ENCODE measurements at regions not wholly inside any gene's neighbourhood (a gene's known extent, or its start where the extent isn't known, plus 50 kb on each side); places are given as distances from the start of the nearest gene placed in this dataset.

DNA sequence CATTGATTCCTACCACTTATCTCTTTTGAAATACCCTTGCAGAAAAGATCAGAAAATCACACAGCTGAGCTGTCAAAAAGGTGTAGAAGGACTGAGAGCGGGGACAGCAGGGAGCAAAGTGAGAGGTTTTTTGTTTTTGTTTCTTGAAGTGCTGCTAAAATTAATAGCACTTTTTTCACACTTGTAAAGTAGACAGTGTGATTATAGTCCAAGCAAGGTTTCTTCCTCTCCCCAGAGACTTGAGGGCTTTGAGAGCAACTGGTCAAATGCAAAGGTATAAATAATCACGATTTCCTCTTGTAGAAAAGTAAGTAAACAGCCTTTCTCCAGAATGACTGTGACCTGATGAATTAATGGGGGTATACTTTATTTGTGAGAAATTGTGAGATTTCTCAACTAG lies 326.9 kb downstream of the ZNF608 start:
- no peak for DNase-seq (ENCODE audit: low read depth)

DNA sequence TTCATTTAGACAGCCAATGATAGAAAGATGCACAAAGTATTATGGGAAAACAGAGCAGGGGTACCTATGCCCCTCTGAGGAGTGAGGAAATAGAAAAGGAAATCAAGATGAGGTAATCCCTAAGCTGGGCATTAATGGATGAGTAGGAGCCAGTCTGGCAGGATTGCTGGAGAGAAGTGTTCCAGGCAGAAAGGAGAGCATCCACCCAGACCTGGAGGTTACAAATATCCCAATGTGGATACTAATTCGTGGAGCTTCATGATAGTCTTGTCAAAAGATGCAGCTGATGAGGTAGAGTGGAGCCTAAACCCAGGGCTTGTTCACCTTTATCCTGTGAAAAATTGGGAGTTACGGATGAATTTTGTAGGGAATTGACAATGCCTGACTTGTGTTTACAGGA lies 328.0 kb downstream of the ZNF608 start:
- DNase-seq (ENCODE audit: low read depth): no peak

DNA sequence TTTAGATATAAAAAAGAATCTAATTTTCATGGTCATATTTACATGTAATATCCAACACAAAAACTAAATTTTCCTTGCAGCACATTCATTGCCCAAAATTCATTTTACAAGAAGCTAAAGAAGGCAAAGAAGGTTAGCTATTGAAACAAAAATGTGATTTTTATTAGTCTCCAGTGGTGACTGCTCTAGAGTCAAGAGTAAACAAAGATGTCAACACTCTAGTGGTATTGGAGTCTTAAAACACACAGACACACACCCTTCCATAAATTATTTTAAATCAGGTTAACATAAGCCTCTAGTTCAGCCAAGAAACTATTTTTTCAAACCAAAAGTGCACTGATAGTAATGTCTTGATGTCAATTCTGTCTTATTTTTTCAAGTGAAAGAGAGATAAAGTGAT lies 329.2 kb downstream of the ZNF608 start:
- DNase-seq (ENCODE audit: low read depth): no peak

DNA sequence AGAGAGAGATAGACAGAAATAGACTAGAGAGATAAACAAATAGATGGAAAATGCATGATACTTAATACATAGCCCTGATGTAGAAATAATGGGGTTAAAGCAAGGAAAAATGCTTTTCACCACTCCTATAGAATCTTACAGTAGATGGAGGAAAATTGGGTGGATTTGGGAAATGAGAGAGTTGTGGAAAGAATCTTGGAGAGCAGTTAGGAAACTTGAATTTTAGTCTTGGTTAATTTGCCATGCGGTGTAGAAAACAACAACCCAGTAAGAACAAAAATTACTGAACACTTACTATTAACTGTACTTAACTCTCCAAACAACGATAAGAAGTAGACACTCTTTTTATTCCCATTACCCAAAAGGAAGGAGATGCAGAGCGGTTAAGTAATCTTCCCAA lies 329.8 kb downstream of the ZNF608 start:
- DNase-seq (ENCODE audit: low read depth): no peak

DNA sequence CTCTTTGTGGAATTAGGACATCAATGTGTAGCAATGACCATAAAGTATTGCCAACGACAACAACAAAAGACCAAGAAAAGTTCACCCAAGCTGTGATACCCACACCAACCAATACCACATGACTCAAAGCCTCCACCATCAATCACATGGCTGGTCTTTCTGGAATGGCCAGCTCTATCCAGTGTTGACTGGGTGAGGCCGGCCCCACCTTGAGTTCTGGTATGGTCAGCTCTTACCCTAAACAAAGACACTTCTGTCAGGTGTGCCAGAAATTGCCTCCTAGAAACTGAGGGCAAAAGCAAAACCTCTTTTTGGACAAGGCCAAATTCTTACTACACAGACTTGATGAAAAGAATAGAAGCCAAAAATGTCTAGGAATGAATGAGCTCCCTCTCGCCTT lies 331.5 kb downstream of the ZNF608 start:
- DNase-seq (ENCODE audit: low read depth): no peak

DNA sequence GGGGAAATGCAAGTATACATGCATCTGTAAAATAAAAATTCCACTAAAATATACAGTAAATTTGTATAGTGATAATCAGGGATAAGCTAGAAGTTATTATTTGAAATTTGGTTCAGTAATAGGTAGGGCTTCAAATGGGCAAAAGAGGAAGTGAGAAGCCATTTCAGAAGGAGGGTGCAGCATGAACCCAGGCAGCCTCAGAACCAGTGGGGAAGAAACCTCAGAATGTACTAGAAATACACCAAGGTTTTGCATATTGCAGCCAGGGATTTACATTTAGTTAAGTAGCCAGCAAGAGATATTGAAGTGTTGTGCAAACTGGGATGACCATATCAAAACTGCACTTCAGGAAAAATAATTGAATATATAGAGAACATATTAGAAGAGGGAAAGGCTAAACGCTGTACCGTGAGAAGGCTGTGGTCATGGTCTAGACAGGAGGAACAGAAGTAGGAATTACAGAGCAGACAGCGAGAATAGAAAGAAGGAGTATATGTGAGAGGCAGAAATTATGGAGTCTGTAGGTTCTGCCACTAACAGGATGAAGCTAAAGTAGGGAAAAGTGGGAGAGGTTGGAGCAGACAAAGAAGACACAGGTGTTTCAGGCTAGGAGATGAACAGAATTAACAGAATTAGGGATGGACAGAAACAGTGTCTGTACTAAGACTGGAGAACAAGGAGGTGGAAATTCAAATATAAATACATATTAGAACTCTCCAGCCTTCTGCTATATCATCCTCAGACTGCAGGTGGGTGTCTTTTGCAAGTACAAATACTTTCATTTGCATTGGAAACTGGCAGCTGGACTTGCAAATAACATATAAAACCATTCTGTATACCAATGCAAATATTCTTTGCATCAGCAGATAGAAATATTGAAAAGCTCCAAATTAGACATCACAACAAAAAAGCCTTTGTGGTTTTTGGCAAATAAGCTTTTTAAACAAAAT lies 335.6 kb downstream of the ZNF608 start:
- DNase-seq (ENCODE audit: low read depth): no peak

DNA sequence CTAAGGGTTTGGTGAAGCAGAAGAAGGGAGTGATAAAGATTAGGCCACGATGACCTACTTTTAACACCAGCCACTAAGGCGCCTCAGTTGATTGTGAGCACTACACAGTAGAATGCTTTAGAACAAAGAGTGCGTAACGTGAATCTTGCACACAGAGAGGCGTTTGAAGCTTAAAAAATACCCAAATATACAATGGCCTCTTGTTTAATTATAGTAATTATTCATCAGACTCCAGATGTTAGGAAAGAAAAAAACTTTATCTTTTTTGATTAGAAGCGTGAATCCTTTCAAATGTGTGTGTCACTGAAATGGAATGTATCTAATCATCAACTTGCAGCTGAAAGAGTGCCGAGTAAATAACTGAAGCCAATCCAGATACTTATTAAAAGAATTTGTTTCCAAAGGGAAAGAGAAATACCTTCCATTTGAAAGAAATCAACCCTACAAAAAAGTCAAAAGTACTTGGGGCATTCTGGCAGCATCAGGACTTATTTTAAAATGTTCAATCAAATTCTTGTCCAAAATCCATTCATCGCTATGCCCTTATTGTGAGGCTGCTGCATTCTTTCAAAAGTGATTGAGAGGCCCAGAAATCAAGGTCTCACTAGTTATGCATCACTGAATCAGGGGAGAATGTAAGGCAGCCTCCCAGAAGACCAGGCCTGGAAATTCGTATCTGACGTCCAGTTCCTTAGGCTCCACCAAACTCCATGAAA lies 337.5 kb downstream of the ZNF608 start:
- DNase-seq (ENCODE audit: low read depth): no peak

DNA sequence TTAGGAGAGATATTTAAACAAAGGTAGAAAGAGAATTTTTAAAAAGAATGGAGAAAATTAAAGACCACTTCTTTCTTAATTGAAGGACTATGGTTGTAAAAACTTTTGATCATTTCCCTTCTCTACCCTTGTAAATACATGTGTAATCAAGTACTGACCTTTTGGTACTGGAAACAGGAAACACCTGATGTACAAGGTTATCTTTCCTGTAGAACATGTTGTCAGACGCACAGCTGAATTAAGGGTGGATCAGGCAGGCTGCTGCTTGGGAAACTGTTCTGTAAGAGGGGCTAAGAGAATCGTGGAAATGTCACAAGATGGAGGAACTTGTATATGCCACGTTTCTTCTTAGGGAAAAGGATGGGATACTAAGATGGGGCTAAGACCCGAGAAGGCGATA lies 341.6 kb downstream of the ZNF608 start:
- DNase-seq (ENCODE audit: low read depth): no peak

DNA sequence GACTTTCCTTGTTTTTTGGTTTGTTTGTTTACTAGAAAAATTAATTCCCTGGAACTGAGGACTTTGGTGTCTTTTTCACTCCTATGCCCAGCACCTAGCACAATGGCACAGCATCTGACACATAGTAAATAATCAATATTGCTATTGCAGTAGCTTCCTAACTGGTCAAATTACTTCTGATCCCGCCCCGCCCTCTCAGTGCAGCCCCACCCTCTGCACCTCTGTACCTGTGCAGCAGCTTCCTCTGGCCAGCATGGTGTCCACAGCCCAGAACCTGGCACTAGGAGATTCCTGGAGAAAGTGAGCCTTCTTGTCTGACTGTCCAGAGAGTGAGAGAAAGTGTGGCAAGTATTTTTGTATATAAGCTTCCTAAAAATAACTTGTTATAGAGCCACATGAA lies 343.2 kb downstream of the ZNF608 start:
- no peak for DNase-seq (ENCODE audit: low read depth)

DNA sequence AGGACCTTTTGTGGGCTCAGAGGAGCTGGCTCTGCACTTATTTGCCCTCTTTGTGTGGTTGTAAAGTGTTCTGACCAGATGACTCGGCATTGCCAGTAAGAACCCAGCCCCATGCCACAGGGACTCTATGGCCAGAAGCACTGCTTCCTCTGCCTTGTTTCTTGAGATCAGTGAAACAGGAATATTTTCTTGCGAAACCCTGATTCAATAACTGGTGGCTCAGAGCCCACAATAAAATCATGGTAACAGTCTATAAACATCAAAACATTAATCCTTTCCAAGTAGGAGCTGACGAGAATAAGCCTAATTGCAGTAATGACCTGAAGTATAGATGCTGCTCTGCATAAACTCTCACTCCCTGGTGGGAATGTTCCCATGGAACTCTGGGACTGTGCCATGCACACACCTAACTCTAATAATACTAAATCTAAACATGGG lies 344.3 kb downstream of the ZNF608 start:
- no peak for DNase-seq (ENCODE audit: low read depth)

DNA sequence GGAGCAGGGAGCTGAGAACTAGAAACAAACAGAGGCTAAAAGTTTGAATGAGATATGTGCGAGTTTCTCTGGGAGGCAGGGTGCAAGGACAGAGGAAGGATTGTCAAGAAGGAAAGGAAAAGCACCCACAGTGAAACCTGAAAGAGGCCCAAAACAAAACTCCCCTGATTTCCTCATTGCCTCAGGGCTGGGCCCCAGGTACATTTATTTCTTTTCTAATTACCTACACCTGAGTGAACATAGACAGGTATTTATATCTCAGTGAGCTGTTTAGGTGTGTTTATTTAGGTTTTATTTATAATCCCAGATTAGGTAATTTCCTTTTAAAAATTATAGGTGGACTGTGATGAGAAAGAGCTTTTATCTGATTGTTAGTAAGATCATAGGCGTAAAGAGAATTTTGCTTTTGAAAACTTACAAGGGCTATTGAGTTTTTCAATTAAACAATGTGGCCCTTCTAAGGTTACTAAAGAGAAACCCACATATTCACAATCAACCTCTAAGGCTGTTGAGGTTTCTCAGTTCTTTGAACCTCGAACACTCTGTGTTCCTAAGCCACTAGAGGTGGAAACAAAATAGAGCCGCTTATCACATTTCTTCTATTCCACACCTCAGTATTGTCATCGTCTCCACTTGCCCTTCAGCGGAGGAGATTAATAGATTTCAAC lies 344.8 kb downstream of the ZNF608 start:
- no peak for DNase-seq (ENCODE audit: low read depth)

DNA sequence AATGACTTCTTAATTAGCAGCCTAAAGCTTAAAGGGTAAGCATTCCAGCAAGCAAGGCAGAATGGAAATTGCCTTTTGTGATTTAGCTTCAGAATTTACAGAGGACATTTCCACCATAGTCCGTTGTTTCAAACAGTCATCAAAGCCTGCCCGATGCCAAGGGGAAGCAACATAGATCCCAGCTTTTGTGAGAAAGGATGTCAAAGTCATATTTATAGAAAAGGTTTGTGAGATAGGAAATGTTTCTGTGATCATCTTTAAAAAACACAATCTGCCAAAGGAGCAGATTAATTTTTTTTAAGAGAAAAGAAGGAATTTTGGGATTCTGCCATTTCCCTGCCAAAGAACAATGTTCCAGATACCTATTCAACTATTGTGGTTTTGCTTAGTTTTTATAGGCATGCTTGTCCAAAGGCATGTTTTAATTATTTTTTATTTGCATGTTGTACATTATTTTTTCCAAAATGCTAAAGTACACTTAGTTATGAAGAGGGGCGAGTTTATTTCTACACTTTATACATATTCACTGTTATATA lies 346.9 kb downstream of the ZNF608 start:
- DNase-seq (ENCODE audit: low read depth): no peak

DNA sequence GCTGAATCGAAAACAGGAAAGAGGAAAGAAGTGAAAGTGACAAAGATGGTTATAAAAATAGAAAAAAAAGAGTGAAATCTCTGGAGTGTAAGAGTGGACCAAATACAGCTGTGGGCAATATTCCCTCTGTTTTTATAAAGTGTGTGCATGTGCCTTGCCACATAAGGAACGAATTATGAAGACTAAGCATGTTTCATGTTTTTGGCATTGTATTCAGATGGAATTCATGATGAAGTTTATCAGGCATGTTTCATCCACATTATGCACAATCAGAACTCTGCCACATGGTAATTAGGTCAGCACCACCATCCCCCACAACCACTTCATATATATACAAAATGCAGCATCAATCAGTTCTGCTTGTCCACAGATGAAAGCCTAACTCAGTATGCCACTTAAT lies 348.0 kb downstream of the ZNF608 start:
- DNase-seq (ENCODE audit: low read depth): no peak

DNA sequence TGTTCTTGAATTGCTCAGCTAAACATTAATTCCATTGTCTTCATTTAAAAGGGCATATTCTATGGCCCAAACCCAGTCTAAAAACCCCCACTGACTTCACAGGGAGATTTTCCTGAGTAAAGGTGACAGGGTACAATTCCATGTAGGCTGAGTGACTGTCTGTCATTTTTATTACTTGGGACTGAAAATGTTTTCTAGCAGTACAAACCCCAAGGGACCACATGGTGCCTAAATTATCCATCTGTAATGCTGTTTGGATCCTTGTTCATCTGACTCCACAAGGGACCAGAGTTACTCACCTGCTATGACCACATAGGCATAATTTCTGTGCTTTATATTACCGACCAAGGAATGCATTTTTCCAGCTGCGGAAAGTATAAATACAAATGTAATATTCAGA lies 349.1 kb downstream of the ZNF608 start:
- no peak for DNase-seq (ENCODE audit: low read depth)

DNA sequence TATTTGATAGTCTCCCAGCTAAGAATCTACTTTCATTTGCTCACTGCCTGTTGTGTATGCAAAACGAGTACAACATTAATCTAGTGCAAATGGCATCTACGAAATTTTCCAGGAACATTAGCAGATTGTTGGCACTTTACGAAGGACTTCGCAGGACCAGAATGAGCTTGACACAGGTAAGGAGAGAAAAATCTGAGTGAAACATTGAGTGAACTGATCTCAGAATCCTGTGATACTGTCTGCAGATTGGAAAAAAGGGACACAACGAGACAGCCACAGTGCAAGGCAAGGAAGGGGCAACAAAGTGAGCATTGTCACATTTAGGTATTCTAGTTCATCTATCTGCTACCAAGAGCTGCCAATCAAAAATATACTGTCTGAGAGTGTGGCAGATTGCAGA lies 350.5 kb downstream of the ZNF608 start:
- no peak for DNase-seq (ENCODE audit: low read depth)

DNA sequence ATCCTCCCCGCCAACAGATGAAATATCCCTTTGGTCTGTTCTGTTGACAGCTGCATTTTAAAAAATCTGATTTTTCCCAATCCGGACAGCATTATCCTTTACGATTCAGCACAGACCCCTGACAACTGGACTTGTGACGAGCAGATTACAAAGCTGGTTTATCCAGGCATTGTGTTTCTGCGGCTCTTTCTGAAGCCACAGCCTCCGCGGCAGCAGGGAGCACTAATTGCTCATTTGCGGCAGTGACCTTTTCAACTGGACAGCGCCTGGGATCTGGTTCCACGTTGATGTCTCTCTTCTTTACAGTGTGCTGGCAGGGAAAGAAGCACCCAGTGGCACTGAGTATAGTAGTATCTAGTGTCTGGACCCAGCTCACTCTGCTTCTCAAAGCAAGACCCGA lies 351.2 kb downstream of the ZNF608 start:
- DNase-seq (ENCODE audit: low read depth): no peak

DNA sequence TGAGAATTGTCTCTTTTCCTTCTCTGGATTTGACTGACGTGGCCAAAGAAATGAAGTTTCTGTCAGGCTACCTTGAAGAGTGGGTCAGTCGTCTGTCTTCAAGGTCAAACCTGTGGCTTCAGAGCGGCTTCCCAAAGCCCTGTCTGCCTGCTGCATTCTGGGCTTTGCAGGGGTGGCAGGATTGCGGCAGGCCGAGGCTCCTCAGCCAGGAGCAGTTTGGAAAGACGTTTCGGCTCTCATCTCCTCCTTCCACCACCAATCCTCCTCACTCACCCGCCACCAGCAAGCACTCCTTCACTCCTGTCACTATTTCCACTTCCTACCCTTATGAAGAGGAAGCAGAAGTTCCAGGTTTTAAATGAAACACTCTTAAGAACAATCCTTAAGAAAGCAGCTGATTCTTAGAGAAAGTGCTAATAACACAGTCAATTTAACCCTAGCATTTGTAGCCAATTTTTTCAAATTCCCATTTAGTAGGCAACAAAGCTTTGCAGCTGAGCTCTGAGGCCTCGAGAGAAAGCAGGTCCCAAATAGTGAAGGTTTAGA lies 351.7 kb downstream of the ZNF608 start:
- DNase-seq (ENCODE audit: low read depth): no peak

DNA sequence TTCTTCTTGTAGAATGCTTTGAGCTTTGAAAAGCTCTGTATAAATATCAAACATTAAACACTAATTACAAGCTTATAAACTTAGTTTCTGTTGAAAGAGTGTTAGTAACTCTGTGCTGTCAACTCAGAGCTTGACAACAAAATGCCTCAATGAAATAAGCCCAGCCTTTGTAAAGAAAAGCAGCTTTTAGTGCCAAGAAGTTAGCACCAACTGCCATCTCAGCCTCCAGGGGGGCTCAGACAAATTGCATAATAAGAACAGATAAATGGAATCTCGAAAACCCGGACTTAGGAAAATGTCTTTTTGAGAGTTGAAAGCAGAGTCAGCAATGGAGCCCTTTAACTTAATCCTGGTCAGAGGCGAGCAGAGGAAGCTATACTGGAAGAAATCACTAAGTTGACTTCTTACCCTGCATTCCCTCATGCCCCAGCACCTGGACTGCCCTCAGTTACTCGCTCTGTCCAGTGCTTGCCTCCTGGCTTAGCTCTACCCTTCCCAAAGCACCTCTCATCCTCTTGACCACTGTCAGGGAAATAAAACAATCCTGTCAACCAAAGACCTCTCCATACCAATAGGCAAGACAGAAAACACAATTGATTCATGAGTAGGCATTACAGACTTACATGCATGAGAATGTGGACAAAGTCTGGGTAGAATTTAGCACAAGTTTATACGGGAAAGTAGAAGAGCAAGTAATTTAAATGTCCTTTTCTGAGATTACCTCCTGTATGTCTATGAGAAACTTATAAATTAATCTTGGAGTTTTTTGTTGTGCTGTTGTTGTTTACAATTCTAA lies 352.7 kb downstream of the ZNF608 start:
- no peak for DNase-seq (ENCODE audit: low read depth)

DNA sequence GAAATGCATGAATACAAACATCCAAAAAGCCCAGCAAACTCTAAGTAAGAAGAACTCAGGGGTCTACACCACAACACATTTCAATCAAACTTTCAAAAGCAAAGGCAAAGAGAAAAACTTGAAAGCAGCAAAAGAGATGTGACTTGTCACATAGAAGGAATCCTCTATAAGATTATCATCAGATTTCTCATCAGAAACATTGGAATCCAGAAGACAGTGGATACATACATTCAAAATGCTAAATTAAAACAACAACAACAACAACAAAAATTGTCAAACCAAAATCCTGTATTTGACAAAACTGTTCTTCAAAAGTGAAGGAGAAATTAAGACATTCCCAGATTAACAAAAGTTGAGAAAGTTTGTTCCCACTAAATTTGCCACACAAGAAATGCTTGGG lies 362.7 kb downstream of the ZNF608 start:
- DNase-seq (ENCODE audit: low read depth): no peak

DNA sequence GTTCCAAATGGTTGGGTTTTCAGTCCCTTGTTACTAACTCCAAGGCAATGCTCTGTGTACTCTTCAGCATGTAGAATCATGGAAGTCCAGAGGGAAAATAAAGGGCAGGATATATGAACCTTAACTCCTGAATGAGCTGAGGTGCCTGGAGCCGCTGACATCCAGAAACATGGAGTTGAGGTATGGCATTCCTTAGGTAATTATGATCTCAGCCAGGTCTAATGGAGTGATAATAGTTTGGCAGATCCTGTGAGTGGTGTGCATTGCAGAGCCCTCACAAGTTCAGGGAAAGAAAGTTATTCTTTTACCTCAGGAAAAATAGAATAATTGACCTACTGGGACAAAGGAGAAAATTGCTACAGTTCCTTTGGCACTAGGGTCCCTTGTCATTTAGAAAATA lies 369.1 kb downstream of the ZNF608 start:
- DNase-seq (ENCODE audit: low read depth): no peak

DNA sequence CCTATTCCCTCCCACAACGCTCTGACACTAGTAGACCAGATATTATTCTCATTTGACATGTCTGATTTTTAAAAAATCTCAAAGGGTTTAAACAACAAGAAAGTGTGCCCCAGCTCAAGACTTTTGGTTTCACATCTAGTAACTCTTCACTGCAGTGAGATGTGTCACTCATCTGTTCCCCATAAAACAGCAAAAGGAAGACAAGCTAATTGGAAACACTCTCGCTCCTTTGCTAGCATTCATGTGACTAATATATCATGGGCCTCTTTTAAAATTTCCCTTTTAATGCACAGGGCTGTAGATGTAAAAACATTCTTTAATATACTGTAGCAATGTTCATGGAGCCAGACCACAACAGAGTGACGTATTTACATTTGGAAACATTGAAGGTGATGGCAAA lies 372.6 kb downstream of the ZNF608 start:
- no peak for DNase-seq (ENCODE audit: low read depth)

DNA sequence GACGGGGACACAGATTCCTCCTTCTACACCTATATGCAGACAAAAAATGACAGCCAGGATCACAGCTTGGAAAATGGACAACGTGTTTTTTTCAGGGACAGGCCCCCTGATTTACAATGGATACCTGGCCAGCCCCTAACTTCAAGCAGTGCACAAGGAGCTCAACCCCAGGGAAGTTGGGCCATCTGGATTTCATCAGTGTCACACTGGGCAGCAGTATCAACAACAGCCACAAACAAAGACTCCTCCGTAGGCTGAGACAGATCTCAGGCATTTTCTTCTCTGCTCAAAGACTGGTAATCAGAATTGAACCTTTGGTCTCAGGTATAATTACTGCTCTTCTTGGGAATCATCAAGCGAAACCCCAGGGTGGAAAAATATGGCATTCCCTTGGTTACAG lies 374.0 kb downstream of the ZNF608 start:
- no peak for DNase-seq (ENCODE audit: low read depth)

Measured in activated T-cell treated with anti-CD3 and anti-CD28 coated beads for 1 hour (primary cell).